ENCODE measurements at regions not wholly inside any gene's neighbourhood (a gene's known extent, or its start where the extent isn't known, plus 50 kb on each side); places are given as distances from the start of the nearest gene placed in this dataset.

GRCh38 chr13:95362666-95363065 is 61.4 kb upstream of the ABCC4 start:
- no peak overlapping the region for H3K4me2 ChIP-seq (ENCODE audit: extremely low read depth, insufficient read depth, low read length)
- H3K4me1 ChIP-seq (ENCODE audit: control insufficient read depth, extremely low read depth, insufficient read depth, low read length): no peaks in the 10 kb centered on the region
- no peaks in the 10 kb centered on the region for H3K27me3 ChIP-seq (ENCODE audit: control insufficient read depth, insufficient read depth, low read length)
- TF ChIP-seq EZH2 (IDR thresholded peaks at IDR 0.05; ENCODE audit: low read length, missing control alignments) (no peak), CTCF (conservative IDR thresholded peaks at IDR 0.05 in 1 of 2, IDR thresholded peaks at IDR 0.05 in 1 of 2; ENCODE audit: low read depth in 1 of 2, low read length in 2 of 2) (no peak)
- H4K20me1 ChIP-seq (ENCODE audit: control insufficient read depth, extremely low read depth, insufficient read depth, low read length): no peaks in the 10 kb centered on the region
- H3K27ac ChIP-seq (ENCODE audit: insufficient read depth, low read length): no peak overlapping the region
- no peak overlapping the region for H2AFZ ChIP-seq (ENCODE audit: low read length)
- H3K9me3 ChIP-seq (ENCODE audit: control insufficient read depth, insufficient read depth, low read depth, low read length): no peaks in the 10 kb centered on the region
- no peak overlapping the region for H3K4me3 ChIP-seq (replicated peaks in 1 of 4; ENCODE audit: control extremely low read depth in 1 of 4, insufficient read depth in 1 of 4, low read depth in 3 of 4, low read length in 4 of 4)
- H3K9ac ChIP-seq (ENCODE audit: insufficient read depth, low read length): no peak overlapping the region
- no peaks in the 10 kb centered on the region for H3K36me3 ChIP-seq (ENCODE audit: control insufficient read depth, insufficient read depth, low read length)
- no peak for DNase-seq (ENCODE audit: low read depth in 2 of 2)
- no peaks in the 10 kb centered on the region for H3K79me2 ChIP-seq (ENCODE audit: control insufficient read depth, insufficient read depth, low read length)

DNA sequence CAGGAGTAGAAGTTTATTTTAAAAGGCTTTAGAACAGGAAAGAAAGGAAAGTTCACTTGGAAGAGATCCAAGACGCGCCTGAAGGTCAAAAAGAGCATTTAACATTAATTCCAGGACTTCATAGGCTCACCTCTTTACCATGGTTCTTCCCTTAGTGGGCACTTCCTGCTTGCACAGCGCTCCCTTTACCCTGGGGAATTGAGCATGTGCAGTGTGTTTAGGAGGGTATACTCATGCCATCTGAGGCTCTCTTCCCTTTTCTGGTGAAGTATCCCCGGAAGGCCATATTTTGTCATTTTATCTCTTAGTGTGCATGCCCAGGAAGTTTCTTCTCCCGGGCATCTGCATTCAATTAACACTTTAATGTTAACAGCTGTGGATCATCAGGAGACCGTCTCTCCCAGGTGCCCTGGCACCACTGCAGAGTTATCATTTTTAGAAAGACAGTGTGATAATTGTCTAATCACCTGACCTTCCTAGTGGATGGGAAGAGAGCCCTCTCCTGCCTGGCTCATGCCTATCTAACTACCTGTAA is 66.1 kb upstream of the ABCC4 start:
- H2AFZ ChIP-seq (ENCODE audit: low read length): no peak overlapping the region
- TF ChIP-seq CTCF (conservative IDR thresholded peaks at IDR 0.05 in 1 of 2, IDR thresholded peaks at IDR 0.05 in 1 of 2; ENCODE audit: low read depth in 1 of 2, low read length in 2 of 2) (no peak), EZH2 (IDR thresholded peaks at IDR 0.05; ENCODE audit: low read length, missing control alignments) (no peak)
- no peaks in the 10 kb centered on the region for H3K36me3 ChIP-seq (ENCODE audit: control insufficient read depth, insufficient read depth, low read length)
- no peaks in the 10 kb centered on the region for H3K27me3 ChIP-seq (ENCODE audit: control insufficient read depth, insufficient read depth, low read length)
- DNase-seq (ENCODE audit: low read depth in 2 of 2): no peak
- H3K4me3 ChIP-seq (replicated peaks in 1 of 4; ENCODE audit: control extremely low read depth in 1 of 4, insufficient read depth in 1 of 4, low read depth in 3 of 4, low read length in 4 of 4): no peak overlapping the region
- no peak overlapping the region for H3K4me2 ChIP-seq (ENCODE audit: extremely low read depth, insufficient read depth, low read length)
- H4K20me1 ChIP-seq (ENCODE audit: control insufficient read depth, extremely low read depth, insufficient read depth, low read length): no peaks in the 10 kb centered on the region
- no peak overlapping the region for H3K9ac ChIP-seq (ENCODE audit: insufficient read depth, low read length)
- no peak overlapping the region for H3K27ac ChIP-seq (ENCODE audit: insufficient read depth, low read length)
- H3K9me3 ChIP-seq (ENCODE audit: control insufficient read depth, insufficient read depth, low read depth, low read length): no peaks in the 10 kb centered on the region
- no peaks in the 10 kb centered on the region for H3K4me1 ChIP-seq (ENCODE audit: control insufficient read depth, extremely low read depth, insufficient read depth, low read length)
- no peaks in the 10 kb centered on the region for H3K79me2 ChIP-seq (ENCODE audit: control insufficient read depth, insufficient read depth, low read length)

GRCh38 chr13:95368998-95369397 is 67.7 kb upstream of the ABCC4 start:
- Histone ChIP-seq H3K27ac (ENCODE audit: insufficient read depth, low read length) (no peak overlapping the region), H2AFZ (ENCODE audit: low read length) (no peak overlapping the region), H3K9ac (ENCODE audit: insufficient read depth, low read length) (no peak overlapping the region), H3K4me1 (ENCODE audit: control insufficient read depth, extremely low read depth, insufficient read depth, low read length) (no peaks in the 10 kb centered on the region), H3K27me3 (ENCODE audit: control insufficient read depth, insufficient read depth, low read length) (no peaks in the 10 kb centered on the region), H3K79me2 (ENCODE audit: control insufficient read depth, insufficient read depth, low read length) (no peaks in the 10 kb centered on the region), H3K4me3 (replicated peaks in 1 of 4; ENCODE audit: control extremely low read depth in 1 of 4, insufficient read depth in 1 of 4, low read depth in 3 of 4, low read length in 4 of 4) (no peak overlapping the region), H3K9me3 (ENCODE audit: control insufficient read depth, insufficient read depth, low read depth, low read length) (no peaks in the 10 kb centered on the region), H3K36me3 (ENCODE audit: control insufficient read depth, insufficient read depth, low read length) (no peaks in the 10 kb centered on the region), H3K4me2 (ENCODE audit: extremely low read depth, insufficient read depth, low read length) (no peak overlapping the region), H4K20me1 (ENCODE audit: control insufficient read depth, extremely low read depth, insufficient read depth, low read length) (no peaks in the 10 kb centered on the region)
- TF ChIP-seq EZH2 (IDR thresholded peaks at IDR 0.05; ENCODE audit: low read length, missing control alignments): no peak
- no peak for TF ChIP-seq CTCF (conservative IDR thresholded peaks at IDR 0.05 in 1 of 2, IDR thresholded peaks at IDR 0.05 in 1 of 2; ENCODE audit: low read depth in 1 of 2, low read length in 2 of 2)
- DNase-seq (ENCODE audit: low read depth in 2 of 2): no peak
